ENCODE measurements at regions not wholly inside any gene's neighbourhood (a gene's known extent, or its start where the extent isn't known, plus 50 kb on each side); places are given as distances from the start of the nearest gene placed in this dataset.
"Not testable (repeated sequence)": the region's sequence is repeated elsewhere in the genome, so short reads cannot be mapped to it uniquely, and the experiment has no call there.

DNA sequence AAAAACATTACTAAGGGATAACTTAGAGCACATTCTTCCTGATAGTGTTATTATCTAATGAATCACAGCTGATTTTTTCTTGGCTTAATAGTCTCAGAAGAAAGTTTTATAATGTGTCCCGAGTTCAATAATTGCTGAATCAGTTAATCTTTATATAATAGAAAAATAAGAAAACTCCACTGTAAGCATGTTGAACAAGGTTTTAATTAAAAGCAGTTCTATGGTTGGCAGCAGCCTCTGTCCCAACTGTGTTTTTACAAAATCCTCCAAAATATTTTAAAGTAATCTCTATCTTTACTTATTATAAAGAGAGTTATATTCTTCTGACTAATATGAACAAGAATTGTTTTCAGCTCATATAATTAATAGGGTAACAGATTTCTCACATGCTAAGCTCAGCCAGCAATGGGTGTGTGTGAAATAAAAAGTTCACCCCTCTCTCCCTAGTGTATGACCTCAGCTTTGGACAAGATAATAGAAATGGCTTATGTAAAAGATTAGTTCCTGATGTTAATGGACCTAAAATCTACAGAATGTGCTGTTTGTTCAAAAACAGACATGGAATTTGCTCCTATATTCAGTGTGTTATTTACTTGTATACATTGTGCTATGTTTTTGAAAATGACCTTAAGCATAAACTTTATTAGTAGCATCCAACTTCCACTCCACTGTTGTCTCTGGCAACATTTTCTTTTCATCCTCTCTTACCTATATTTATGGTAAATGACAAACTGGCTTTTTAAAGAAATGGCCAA is 67.1 kb upstream of the DCN start:
- Histone ChIP-seq H3K27me3 (ENCODE audit: insufficient read depth, low read length) (no peaks in the 10 kb centered on the region), H2AFZ (ENCODE audit: low read length) (no peak overlapping the region), H3K36me3 (ENCODE audit: insufficient read depth, low read length) (no peaks in the 10 kb centered on the region), H3K4me1 (ENCODE audit: insufficient read depth, low read length, severe bottlenecking) (no peaks in the 10 kb centered on the region), H3K9me2 (ENCODE audit: low read depth, low read length) (no peaks in the 10 kb centered on the region), H3K4me2 (ENCODE audit: low read length) (no peak overlapping the region), H3K79me2 (ENCODE audit: insufficient read depth, low read length) (no peaks in the 10 kb centered on the region), H3K9me3 (ENCODE audit: low read length) (no peaks in the 10 kb centered on the region), H3F3A (ENCODE audit: insufficient read depth, low read length) (no peaks in the 10 kb centered on the region), H3K27ac (ENCODE audit: low read depth, low read length, poor library complexity, severe bottlenecking) (no peak overlapping the region), H3K4me3 (ENCODE audit: low read depth, low read length, poor library complexity, severe bottlenecking) (no peak overlapping the region), H3K9ac (ENCODE audit: low read length) (no peak overlapping the region), H4K20me1 (ENCODE audit: insufficient read depth, low read length) (no peaks in the 10 kb centered on the region)
- TF ChIP-seq, protein P1, sequence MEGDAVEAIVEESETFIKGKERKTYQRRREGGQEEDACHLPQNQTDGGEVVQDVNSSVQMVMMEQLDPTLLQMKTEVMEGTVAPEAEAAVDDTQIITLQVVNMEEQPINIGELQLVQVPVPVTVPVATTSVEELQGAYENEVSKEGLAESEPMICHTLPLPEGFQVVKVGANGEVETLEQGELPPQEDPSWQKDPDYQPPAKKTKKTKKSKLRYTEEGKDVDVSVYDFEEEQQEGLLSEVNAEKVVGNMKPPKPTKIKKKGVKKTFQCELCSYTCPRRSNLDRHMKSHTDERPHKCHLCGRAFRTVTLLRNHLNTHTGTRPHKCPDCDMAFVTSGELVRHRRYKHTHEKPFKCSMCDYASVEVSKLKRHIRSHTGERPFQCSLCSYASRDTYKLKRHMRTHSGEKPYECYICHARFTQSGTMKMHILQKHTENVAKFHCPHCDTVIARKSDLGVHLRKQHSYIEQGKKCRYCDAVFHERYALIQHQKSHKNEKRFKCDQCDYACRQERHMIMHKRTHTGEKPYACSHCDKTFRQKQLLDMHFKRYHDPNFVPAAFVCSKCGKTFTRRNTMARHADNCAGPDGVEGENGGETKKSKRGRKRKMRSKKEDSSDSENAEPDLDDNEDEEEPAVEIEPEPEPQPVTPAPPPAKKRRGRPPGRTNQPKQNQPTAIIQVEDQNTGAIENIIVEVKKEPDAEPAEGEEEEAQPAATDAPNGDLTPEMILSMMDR (IDR thresholded peaks at IDR 0.05; ENCODE audit: low read length), result no peak
- no peak for TF ChIP-seq EZH2 (IDR thresholded peaks at IDR 0.05; ENCODE audit: borderline replicate concordance, low read length)

DNA sequence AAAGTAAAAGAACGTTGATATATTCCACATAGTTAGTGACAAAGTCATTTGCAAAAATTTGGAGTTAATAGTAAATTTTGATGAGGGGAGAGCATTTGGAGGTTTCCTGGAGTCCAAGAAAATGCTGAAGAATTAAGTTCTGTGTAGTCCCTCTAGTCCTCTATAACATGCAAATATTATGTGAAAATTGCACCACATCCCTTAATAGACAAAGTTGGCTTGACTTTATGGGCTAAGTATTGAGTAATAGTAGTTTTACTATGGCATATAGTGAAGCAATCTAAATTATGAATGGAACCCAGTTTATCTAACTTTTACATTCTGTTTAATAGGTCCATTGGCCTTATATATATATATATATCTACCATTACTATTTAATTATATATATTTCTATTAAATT is 66.4 kb upstream of the DCN start:
- Histone ChIP-seq H2AFZ (ENCODE audit: low read length) (no peak overlapping the region), H3K27me3 (ENCODE audit: insufficient read depth, low read length) (no peaks in the 10 kb centered on the region), H3K4me2 (ENCODE audit: low read length) (no peak overlapping the region), H4K20me1 (ENCODE audit: insufficient read depth, low read length) (no peaks in the 10 kb centered on the region), H3K9me3 (ENCODE audit: low read length) (no peaks in the 10 kb centered on the region), H3K36me3 (ENCODE audit: insufficient read depth, low read length) (no peaks in the 10 kb centered on the region), H3K4me3 (ENCODE audit: low read depth, low read length, poor library complexity, severe bottlenecking) (no peak overlapping the region), H3K9ac (ENCODE audit: low read length) (no peak overlapping the region), H3F3A (ENCODE audit: insufficient read depth, low read length) (no peaks in the 10 kb centered on the region), H3K4me1 (ENCODE audit: insufficient read depth, low read length, severe bottlenecking) (no peaks in the 10 kb centered on the region), H3K79me2 (ENCODE audit: insufficient read depth, low read length) (no peaks in the 10 kb centered on the region), H3K9me2 (ENCODE audit: low read depth, low read length) (no peaks in the 10 kb centered on the region), H3K27ac (ENCODE audit: low read depth, low read length, poor library complexity, severe bottlenecking) (no peak overlapping the region)
- no peak for TF ChIP-seq EZH2 (IDR thresholded peaks at IDR 0.05; ENCODE audit: borderline replicate concordance, low read length)
- TF ChIP-seq, protein P1 (IDR thresholded peaks at IDR 0.05; ENCODE audit: low read length), result no peak

DNA sequence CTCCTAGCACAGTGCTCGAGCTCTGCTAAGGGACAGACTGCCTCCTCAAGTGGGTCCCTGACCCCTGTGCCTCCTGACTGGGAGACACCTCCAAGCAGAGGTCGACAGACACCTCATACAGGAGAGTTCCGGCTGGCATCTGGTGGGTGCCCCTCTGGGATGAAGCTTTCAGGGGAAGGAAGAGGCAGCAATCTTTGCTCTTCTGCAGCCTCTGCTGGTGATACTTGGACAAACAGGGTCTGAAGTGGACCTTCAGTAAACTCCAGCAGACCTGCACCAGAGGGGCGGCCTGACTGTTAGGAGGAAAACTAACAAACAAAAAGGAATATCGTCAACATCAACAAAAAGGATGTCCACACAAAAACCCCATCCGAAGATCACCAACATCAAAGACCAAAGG is 60.6 kb upstream of the DCN start:
- not testable (repeated sequence) for H3K4me2 ChIP-seq (ENCODE audit: low read length); H3K9me3 ChIP-seq (ENCODE audit: low read length); H3K36me3 ChIP-seq (ENCODE audit: insufficient read depth, low read length); H4K20me1 ChIP-seq (ENCODE audit: insufficient read depth, low read length); H3K27me3 ChIP-seq (ENCODE audit: insufficient read depth, low read length); H2AFZ ChIP-seq (ENCODE audit: low read length); H3K4me3 ChIP-seq (ENCODE audit: low read depth, low read length, poor library complexity, severe bottlenecking); H3F3A ChIP-seq (ENCODE audit: insufficient read depth, low read length); H3K27ac ChIP-seq (ENCODE audit: low read depth, low read length, poor library complexity, severe bottlenecking); H3K4me1 ChIP-seq (ENCODE audit: insufficient read depth, low read length, severe bottlenecking); H3K9ac ChIP-seq (ENCODE audit: low read length); H3K79me2 ChIP-seq (ENCODE audit: insufficient read depth, low read length); H3K9me2 ChIP-seq (ENCODE audit: low read depth, low read length)

DNA sequence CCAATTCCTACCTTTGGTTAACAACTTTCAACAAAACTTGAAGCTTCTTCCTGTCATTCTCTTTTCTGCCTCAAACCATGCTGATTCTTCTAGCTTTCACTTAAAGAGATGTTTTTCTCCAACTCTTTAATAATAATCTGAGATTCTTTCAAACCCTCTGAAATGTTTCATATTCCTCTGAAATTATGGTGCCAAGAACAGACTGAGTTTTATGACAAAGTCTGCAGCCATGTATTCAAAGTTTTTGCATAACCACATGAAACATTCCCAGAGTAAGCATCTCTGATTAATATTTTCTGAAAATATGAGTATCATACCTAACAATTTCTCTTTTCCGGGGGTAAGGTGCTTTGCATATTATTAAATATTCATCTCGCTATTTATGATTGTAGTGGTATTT is 59.1 kb upstream of the DCN start:
- H3K4me3 ChIP-seq (ENCODE audit: low read depth, low read length, poor library complexity, severe bottlenecking), result no peak overlapping the region
- no peak overlapping the region for H3K4me2 ChIP-seq (ENCODE audit: low read length)
- no peaks in the 10 kb centered on the region for H3K4me1 ChIP-seq (ENCODE audit: insufficient read depth, low read length, severe bottlenecking)
- H3K36me3 ChIP-seq (ENCODE audit: insufficient read depth, low read length), result no peaks in the 10 kb centered on the region
- H3K27ac ChIP-seq (ENCODE audit: low read depth, low read length, poor library complexity, severe bottlenecking), result no peak overlapping the region
- H2AFZ ChIP-seq (ENCODE audit: low read length), result no peak overlapping the region
- H3K9me3 ChIP-seq (ENCODE audit: low read length), result no peaks in the 10 kb centered on the region
- no peaks in the 10 kb centered on the region for H3K9me2 ChIP-seq (ENCODE audit: low read depth, low read length)
- H4K20me1 ChIP-seq (ENCODE audit: insufficient read depth, low read length), result no peaks in the 10 kb centered on the region
- H3K79me2 ChIP-seq (ENCODE audit: insufficient read depth, low read length), result no peaks in the 10 kb centered on the region
- no peak overlapping the region for H3K9ac ChIP-seq (ENCODE audit: low read length)
- no peak for TF ChIP-seq EZH2 (IDR thresholded peaks at IDR 0.05; ENCODE audit: borderline replicate concordance, low read length)
- TF ChIP-seq, protein P1 (IDR thresholded peaks at IDR 0.05; ENCODE audit: low read length), result no peak
- no peaks in the 10 kb centered on the region for H3F3A ChIP-seq (ENCODE audit: insufficient read depth, low read length)
- H3K27me3 ChIP-seq (ENCODE audit: insufficient read depth, low read length), result no peaks in the 10 kb centered on the region
